Anterior cingulate cortex (tissue), 58 donors: ENCODE measurements at regions not wholly inside any gene's neighbourhood (a gene's known extent, or its start where the extent isn't known, plus 50 kb on each side); places are given as distances from the start of the nearest gene placed in this dataset.

Experiments used
- DNase-seq, 58 donors: peaks; one replicate each; lab custom pipeline; 2025; lab: John Stamatoyannopoulos, UW

- DNase-seq, result no peak
Measured at GRCh38 chr9:129355631-129356030, 177.6 kb upstream of the IER5L start.

GRCh38 chr9:129354498-129354897 is 176.4 kb upstream of the IER5L start:
- DNase-seq, result no peak

- DNase-seq, result peak in 8 of 58 donors; percentile 15 to 56 (median 28)
Measured at GRCh38 chr9:129353697-129354336, 175.8 kb upstream of the IER5L start.

DNA sequence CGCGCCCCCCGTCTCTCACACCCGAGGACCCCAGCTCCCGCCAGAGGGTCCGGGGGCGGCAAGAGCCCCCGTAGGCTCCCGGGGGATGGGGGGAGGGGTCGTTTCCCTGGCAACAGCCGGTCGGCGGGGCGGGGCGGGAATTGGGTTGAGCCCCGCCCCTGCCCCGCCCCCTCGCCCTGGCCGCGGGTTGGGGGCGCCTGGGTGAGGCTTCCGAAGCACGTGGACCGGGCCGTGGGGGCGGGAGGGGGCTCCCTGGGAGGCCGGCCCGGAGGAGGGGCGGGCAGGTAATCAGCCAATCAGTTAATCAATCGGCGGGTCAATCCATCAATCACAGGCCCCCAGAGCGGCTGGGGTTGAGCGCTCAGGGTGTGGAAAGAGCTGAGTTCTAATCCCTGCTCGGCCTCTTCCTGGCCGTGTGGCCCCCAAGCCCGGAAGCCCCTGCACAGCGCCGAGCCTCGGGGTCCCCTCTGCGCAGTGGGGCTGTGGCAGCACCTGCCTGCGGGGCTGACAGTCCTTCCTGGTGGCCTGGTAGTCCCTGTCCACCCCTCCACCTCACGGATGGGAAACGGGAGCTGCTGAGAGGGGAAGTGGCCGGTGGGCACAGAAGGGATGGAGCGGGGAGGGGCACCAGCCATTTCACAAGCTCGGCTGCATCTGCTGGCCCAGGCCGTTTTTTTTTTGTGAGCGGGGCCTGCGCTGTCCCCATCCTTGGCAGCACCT is 174.2 kb upstream of the IER5L start:
- peak in 14 of 58 donors; percentile 29 to 59 (median 33) for DNase-seq

GRCh38 chr9:129351642-129352145 is 173.6 kb upstream of the IER5L start:
- DNase-seq, result peak in 1 of 58 donors; percentile 37

GRCh38 chr9:129351058-129351641 is 173.1 kb upstream of the IER5L start:
- DNase-seq, result peak in 12 of 58 donors; percentile 11 to 42 (median 23)

DNA sequence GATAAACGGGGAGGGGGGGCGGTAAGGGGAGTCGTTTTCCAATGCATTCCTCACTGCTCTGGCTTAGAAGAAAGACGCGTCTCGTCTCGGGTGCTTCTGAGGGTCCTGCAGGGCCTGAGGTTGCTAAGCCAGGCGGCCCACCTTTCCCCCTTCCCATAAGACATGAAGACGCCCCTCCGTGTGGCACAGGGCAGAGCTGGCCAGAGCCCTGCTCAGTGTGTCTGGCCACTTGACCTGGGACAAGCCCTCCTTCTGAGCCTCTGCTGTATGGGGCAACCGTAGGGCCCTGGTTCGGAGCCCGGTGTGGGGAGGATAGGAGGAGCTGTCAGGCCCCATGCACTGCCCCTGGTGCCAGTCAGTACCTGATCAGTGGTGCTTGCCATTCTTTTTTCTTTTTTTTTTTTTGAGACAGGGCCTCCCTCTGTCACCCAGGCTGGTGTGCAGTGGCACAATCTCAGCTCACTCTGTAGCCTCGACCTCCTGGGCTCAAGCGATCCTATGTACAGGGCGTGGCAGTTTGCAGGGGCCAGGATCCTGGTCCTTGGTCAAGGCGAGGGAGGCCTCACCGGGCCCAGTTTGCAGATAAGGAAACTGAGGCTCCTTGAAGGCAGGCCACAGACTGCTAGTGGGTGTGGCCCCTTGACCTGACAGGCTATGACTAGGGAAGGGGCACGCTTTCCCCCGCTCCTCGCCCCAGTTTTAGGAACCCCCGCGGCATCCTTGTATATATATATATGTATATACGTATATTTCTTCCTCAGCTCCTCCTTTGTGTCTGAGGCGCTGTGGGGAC is 172.3 kb upstream of the IER5L start:
- no peak for DNase-seq

GRCh38 chr9:129349665-129349947 is 171.5 kb upstream of the IER5L start:
- no peak for DNase-seq

DNA sequence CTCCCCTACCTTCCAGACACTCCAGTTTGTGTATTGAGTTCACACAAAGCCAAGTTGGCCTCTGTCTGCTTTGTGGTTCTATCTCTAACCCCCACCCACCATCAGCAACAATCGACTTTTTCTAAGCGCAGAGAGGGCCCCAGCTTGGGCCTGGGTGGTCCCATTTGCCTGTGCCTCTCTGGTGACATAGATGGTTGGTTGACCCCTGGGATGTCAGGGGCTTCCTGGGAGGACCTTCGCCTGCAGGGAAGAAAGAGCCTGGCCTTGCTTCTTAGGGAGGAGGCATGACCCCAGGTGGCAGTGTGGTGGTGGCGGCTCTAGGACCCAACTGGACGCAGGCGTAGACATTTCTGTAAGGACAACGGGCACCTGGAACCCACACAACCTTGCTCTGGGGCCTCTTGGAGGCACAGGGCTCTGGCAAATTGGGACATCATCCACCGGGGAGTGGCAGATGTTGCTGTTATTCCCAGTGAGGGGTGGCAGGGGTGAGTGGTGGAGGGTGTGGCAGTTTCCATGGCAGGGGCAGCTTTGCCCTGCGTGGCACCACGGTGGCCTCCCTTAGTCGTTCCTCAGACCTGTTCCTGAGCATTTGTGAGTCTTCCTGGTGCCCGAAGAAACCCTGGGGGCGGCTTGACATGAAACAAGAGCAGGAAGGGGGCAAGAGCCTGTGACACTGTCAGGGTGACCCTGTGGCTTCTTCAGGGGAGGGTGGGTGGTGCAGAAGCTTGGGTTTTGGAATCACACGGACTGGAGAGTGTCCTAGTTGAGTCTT is 171.0 kb upstream of the IER5L start:
- DNase-seq, result no peak

- no peak for DNase-seq
Measured at GRCh38 chr9:129347316-129348120, 169.5 kb upstream of the IER5L start.

- no peak for DNase-seq
Measured at GRCh38 chr9:129346046-129346445, 168.0 kb upstream of the IER5L start.

GRCh38 chr9:129344641-129345495 is 166.8 kb upstream of the IER5L start:
- peak in 3 of 58 donors; percentile 18 to 43 (median 38) for DNase-seq

GRCh38 chr9:129343424-129344375 is 165.6 kb upstream of the IER5L start:
- DNase-seq, result peak in 28 of 58 donors; percentile 13 to 69 (median 40)

- no peak for DNase-seq
Measured at GRCh38 chr9:129342591-129343423, 164.7 kb upstream of the IER5L start.

- DNase-seq, result no peak
Measured at GRCh38 chr9:129341987-129342348, 163.9 kb upstream of the IER5L start.
